ENCODE measurements at regions not wholly inside any gene's neighbourhood (a gene's known extent, or its start where the extent isn't known, plus 50 kb on each side); places are given as distances from the start of the nearest gene placed in this dataset.
"Not testable (repeated sequence)": the region's sequence is repeated elsewhere in the genome, so short reads cannot be mapped to it uniquely, and the experiment has no call there.

DNA sequence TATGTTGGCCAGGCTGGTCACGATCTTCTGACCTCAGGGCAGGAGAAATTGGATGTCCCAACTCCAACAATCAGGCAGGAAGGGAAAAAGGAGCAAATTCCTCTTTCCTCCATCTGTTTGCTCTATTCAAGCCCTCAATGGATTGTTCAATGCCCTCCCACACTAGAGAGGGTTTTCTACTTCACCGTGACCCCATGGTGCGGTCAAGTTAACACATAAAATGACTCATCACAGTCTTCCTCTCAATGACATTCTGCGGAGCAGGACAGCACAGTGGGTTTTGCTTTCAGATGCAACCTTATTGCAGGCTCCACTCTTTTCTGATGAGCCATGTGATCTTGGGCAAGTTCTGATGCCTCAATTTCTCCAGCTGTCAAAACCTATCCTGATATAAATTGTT, 364.9 kb downstream of the ANKRD30A start:
- Histone ChIP-seq H2AFZ (ENCODE audit: low read depth, low read length) (no peak overlapping the region), H4K20me1 (ENCODE audit: insufficient read depth, low read length) (no peaks in the 10 kb centered on the region), H3K9ac (ENCODE audit: low read length) (peak overlapping the region; percentile 40; the same call in 1 of the 2 replicates), H3K4me2 (ENCODE audit: low read length) (peak overlapping the region; percentile 83), H3K79me2 (ENCODE audit: low read length) (no peaks in the 10 kb centered on the region), H3K27ac (ENCODE audit: low read length) (peak overlapping the region; percentile 89), H3K27me3 (ENCODE audit: low read depth, low read length) (no peaks in the 10 kb centered on the region), H3K36me3 (replicated peaks; ENCODE audit: low read depth, low read length) (no peaks in the 10 kb centered on the region), H3K9me3 (ENCODE audit: insufficient read depth, low read length) (no peaks in the 10 kb centered on the region), H3K4me3 (ENCODE audit: low read length) (no peak overlapping the region), H3K4me1 (ENCODE audit: low read length) (peaks cover 39% of the 10 kb centered on the region)
- no peak for TF ChIP-seq EZH2phosphoT487 (IDR thresholded peaks at IDR 0.05; ENCODE audit: low read depth)
- TF ChIP-seq, protein P1, sequence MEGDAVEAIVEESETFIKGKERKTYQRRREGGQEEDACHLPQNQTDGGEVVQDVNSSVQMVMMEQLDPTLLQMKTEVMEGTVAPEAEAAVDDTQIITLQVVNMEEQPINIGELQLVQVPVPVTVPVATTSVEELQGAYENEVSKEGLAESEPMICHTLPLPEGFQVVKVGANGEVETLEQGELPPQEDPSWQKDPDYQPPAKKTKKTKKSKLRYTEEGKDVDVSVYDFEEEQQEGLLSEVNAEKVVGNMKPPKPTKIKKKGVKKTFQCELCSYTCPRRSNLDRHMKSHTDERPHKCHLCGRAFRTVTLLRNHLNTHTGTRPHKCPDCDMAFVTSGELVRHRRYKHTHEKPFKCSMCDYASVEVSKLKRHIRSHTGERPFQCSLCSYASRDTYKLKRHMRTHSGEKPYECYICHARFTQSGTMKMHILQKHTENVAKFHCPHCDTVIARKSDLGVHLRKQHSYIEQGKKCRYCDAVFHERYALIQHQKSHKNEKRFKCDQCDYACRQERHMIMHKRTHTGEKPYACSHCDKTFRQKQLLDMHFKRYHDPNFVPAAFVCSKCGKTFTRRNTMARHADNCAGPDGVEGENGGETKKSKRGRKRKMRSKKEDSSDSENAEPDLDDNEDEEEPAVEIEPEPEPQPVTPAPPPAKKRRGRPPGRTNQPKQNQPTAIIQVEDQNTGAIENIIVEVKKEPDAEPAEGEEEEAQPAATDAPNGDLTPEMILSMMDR (IDR thresholded peaks at IDR 0.05; ENCODE audit: low read depth, low read length) = no peak

DNA sequence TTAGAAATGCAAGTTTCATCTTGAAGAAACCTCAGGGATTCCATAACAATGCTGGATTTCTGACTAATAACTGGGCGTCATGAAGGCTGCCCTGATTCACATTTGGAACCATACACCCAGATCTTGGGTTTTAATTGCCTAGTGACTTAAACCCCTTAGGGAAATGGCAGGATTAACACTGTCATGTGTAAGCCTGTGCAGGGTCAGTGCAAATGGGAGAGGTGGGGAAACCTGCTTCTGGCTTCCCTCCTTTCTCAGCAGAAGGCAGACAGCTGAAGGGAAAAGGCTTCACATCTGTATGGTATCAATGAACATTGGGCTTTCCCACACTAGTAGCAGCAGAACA, 364.2 kb downstream of the ANKRD30A start:
- peak overlapping the region; percentile 58 for H3K4me3 ChIP-seq (ENCODE audit: low read length)

DNA sequence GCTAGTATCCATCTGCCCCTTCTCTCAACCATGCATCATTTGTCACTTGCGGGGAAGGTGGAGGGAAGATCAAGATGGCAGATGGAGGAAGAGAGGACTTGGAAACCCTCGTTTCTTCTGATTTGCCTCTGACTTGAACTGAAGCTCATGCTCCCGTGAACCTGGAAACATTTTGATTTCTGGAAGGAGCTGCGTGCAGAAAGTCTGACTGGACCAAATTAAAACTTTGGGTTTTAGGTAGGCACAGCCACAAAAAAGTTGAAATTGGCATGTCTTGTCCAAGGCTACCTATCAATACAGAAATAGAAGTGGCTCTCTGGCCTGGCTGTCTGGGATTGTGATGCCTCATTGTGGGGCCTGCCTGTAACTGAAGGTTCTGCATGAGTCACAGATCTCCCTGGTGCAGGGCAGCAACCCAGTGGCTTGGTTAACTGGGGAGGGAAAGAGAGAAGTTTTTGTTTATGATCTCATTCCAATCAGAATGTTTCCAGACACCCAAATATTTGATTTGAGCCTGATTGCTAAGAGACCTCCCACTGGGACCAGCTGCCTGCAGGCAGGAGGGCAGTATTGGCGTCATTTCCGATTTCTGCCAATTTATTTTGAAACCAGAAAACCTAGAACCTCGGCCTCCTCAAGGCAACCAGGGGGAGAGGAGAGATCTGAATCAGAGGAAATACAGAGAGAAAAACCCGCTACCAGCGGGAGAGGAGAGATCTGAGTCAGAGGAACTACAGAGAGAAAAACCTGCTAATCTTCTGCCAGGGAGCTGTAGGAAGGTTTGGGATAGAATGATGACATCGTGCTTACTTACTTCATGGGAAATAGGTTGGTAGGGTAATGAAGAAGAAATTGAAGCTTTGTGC, 363.6 kb downstream of the ANKRD30A start:
- peak overlapping the region; percentile 89 for H3K27ac ChIP-seq (ENCODE audit: low read length)
- no peaks in the 10 kb centered on the region for H3K79me2 ChIP-seq (ENCODE audit: low read length)
- H3K4me2 ChIP-seq (ENCODE audit: low read length) = peak overlapping the region; percentile 83
- H3K4me1 ChIP-seq (ENCODE audit: low read length) = peaks cover 31% of the 10 kb centered on the region
- no peaks in the 10 kb centered on the region for H3K27me3 ChIP-seq (ENCODE audit: low read depth, low read length)
- no peaks in the 10 kb centered on the region for H3K36me3 ChIP-seq (replicated peaks; ENCODE audit: low read depth, low read length)
- no peaks in the 10 kb centered on the region for H4K20me1 ChIP-seq (ENCODE audit: insufficient read depth, low read length)
- peak overlapping the region; percentile 52; the same call in 1 of the 2 replicates for H3K9ac ChIP-seq (ENCODE audit: low read length)
- H2AFZ ChIP-seq (ENCODE audit: low read depth, low read length) = peak overlapping the region; percentile 73
- H3K4me3 ChIP-seq (ENCODE audit: low read length) = peak overlapping the region; percentile 58
- no peak for TF ChIP-seq EZH2phosphoT487 (IDR thresholded peaks at IDR 0.05; ENCODE audit: low read depth)
- TF ChIP-seq, protein P1 (IDR thresholded peaks at IDR 0.05; ENCODE audit: low read depth, low read length) = peak; percentile 21; the same call in 1 of the 2 replicates
- H3K9me3 ChIP-seq (ENCODE audit: insufficient read depth, low read length) = no peaks in the 10 kb centered on the region

More for the DNA sequence above, 364.2 kb downstream of the ANKRD30A start:
- peak overlapping the region; percentile 83 for H3K4me2 ChIP-seq (ENCODE audit: low read length)
- H4K20me1 ChIP-seq (ENCODE audit: insufficient read depth, low read length) = no peaks in the 10 kb centered on the region
- H3K79me2 ChIP-seq (ENCODE audit: low read length) = no peaks in the 10 kb centered on the region
- no peak overlapping the region; the same call in 1 of the 2 replicates for H2AFZ ChIP-seq (ENCODE audit: low read depth, low read length)
- peak overlapping the region; percentile 89 for H3K27ac ChIP-seq (ENCODE audit: low read length)
- no peaks in the 10 kb centered on the region for H3K9me3 ChIP-seq (ENCODE audit: insufficient read depth, low read length)
- no peaks in the 10 kb centered on the region for H3K36me3 ChIP-seq (replicated peaks; ENCODE audit: low read depth, low read length)
- no peaks in the 10 kb centered on the region for H3K27me3 ChIP-seq (ENCODE audit: low read depth, low read length)
- H3K4me1 ChIP-seq (ENCODE audit: low read length) = peaks cover 33% of the 10 kb centered on the region
- TF ChIP-seq EZH2phosphoT487 (IDR thresholded peaks at IDR 0.05; ENCODE audit: low read depth) = no peak
- TF ChIP-seq, protein P1 (IDR thresholded peaks at IDR 0.05; ENCODE audit: low read depth, low read length) = no peak
- H3K9ac ChIP-seq (ENCODE audit: low read length) = peak overlapping the region; percentile 40; the same call in 1 of the 2 replicates

DNA sequence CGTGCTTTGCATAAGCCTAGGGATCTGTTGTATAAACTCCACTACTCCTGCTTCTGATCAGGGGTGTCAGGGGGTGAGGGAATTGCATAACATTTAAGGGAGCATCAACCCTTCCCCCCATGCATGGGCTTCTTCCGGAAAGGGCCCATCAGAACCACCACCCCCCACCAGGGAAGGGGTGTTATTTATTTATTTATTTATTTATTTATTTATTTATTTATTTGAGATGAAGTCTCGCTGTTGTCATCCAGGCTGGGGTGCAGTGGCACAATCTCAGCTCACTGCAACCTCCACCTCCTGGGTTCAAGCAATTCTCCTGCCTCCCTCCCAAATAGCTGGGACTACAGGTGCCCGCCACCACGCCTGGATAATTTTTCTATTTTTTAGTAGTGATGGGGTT, 355.2 kb downstream of the ANKRD30A start:
- H3K9me3 ChIP-seq (ENCODE audit: insufficient read depth, low read length); H2AFZ ChIP-seq (ENCODE audit: low read depth, low read length); H3K4me3 ChIP-seq (ENCODE audit: low read length); H3K27me3 ChIP-seq (ENCODE audit: low read depth, low read length); H3K79me2 ChIP-seq (ENCODE audit: low read length); H3K9ac ChIP-seq (ENCODE audit: low read length); H3K36me3 ChIP-seq (replicated peaks; ENCODE audit: low read depth, low read length); H3K4me1 ChIP-seq (ENCODE audit: low read length); H3K4me2 ChIP-seq (ENCODE audit: low read length); H3K27ac ChIP-seq (ENCODE audit: low read length); H4K20me1 ChIP-seq (ENCODE audit: insufficient read depth, low read length): not testable (repeated sequence)

Data from OCI-LY3 (cell line).